Stimulated activated naive CD8-positive, alpha-beta T cell treated with anti-CD3 and anti-CD28 coated beads, Interleukin-15, Interleukin-2, amounts not matched to agents 100 ng/mL and 50 ng/mL, for 24 hours (primary cell): ENCODE measurements at regions not wholly inside any gene's neighbourhood (a gene's known extent, or its start where the extent isn't known, plus 50 kb on each side); places are given as distances from the start of the nearest gene placed in this dataset.

ENCODE experiments used
- H3K27ac Mint-ChIP-seq: one replicate; pipeline ENCODE4 v1.8.0; 2021; ENCODE audit warnings: mild to moderate bottlenecking, mixed read lengths
- H3K27me3 Mint-ChIP-seq: one replicate; pipeline ENCODE4 v1.8.0; 2021; ENCODE audit warnings: mixed read lengths
- H3K36me3 Mint-ChIP-seq: one replicate; pipeline ENCODE4 v1.8.0; 2021; ENCODE audit warnings: low read depth, mixed read lengths
- H3K4me1 Mint-ChIP-seq: one replicate; pipeline ENCODE4 v1.8.0; 2021; ENCODE audit warnings: low read depth, mixed read lengths
- H3K4me3 Mint-ChIP-seq: one replicate; pipeline ENCODE4 v1.8.0; 2021; ENCODE audit warnings: mild to moderate bottlenecking, mixed read lengths
- H3K9me3 Mint-ChIP-seq: one replicate; pipeline ENCODE4 v1.8.0; 2021; ENCODE audit warnings: mixed read lengths

- H3K4me1 Mint-ChIP-seq: peaks cover 18% of the 10 kb centered on the region
- no peaks in the 10 kb centered on the region for H3K9me3 Mint-ChIP-seq
- no peak overlapping the region for H3K4me3 Mint-ChIP-seq
- H3K36me3 Mint-ChIP-seq: no peaks in the 10 kb centered on the region
- H3K27ac Mint-ChIP-seq: no peak overlapping the region
- peaks cover 2% of the 10 kb centered on the region for H3K27me3 Mint-ChIP-seq
Observed at GRCh38 chr2:156189584-156189983, 142.9 kb downstream of the NR4A2 start.

DNA sequence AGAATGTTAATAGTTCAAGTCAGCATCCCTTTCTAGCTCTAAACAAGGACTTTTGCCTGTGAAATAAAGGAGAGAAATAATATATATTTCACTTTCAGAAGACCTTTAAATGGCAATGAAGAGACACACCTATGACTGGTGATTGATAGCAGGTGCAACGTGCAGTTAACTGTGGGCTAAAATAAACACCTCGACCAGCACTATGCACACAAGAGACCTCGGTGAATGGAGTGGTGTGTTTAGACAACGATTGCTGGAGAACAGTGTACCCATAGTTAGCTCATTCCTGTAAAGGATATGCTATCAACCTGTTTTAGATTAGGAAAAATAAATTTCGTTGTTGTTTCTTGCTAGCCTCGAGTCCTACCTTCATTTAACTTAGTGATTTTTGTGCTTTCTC is 143.4 kb downstream of the NR4A2 start:
- Mint-ChIP-seq H3K27ac (no peak overlapping the region), H3K9me3 (no peaks in the 10 kb centered on the region), H3K4me3 (no peak overlapping the region), H3K4me1 (peaks cover 18% of the 10 kb centered on the region), H3K36me3 (no peaks in the 10 kb centered on the region), H3K27me3 (peaks cover 2% of the 10 kb centered on the region)

- Mint-ChIP-seq H3K4me3 (no peak overlapping the region), H3K27me3 (peaks cover 5% of the 10 kb centered on the region), H3K36me3 (no peaks in the 10 kb centered on the region), H3K9me3 (no peaks in the 10 kb centered on the region), H3K4me1 (no peaks in the 10 kb centered on the region), H3K27ac (no peak overlapping the region)
Observed at GRCh38 chr2:156182132-156182531, 150.4 kb downstream of the NR4A2 start.

GRCh38 chr2:156181208-156181607 is 151.3 kb downstream of the NR4A2 start:
- Mint-ChIP-seq H3K4me1 (no peaks in the 10 kb centered on the region), H3K27me3 (peaks cover 5% of the 10 kb centered on the region), H3K9me3 (no peaks in the 10 kb centered on the region), H3K4me3 (no peak overlapping the region), H3K36me3 (no peaks in the 10 kb centered on the region), H3K27ac (no peak overlapping the region)

DNA sequence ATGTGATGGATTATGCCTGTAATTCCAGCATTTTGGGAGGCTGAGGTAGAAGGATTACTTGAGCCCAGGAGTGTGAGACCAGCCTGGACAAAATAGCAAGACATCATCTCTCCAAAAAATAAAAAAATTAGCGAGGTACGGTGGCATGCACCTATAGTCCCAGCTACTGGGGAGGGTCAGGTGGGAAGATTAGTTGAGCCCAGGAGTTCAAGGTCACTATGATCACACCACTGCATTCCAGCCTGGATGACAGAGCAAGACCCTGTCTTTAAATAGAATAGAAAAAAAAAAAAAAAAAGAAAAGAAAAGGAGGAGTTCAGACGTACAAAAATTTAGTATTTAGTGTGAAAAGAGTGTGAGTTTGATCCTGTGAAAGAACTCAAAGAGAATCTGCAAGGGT is 154.9 kb downstream of the NR4A2 start:
- Mint-ChIP-seq H3K27ac (no peak overlapping the region), H3K4me1 (no peaks in the 10 kb centered on the region), H3K9me3 (no peaks in the 10 kb centered on the region), H3K27me3 (peaks cover 7% of the 10 kb centered on the region), H3K36me3 (no peaks in the 10 kb centered on the region), H3K4me3 (no peak overlapping the region)

DNA sequence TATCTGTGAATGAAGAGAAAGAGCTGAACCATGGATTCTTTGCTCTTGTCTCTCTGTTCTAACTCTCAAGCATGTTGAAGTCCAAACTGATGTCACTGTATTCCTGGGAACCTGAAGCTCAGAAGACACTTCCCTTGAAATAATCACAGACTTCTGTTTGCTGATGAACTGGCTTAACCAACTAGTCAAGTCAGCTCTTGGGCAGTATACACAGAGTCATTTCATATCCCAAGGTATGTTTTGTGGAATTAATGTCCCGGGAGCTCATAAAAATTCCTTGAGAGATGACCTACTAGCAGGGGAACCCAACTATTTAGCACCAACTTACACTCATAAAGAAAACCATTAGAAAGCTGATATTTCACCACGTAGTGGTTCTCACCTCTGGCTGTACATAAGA is 156.6 kb downstream of the NR4A2 start:
- Mint-ChIP-seq H3K36me3 (no peaks in the 10 kb centered on the region), H3K4me3 (no peak overlapping the region), H3K9me3 (no peaks in the 10 kb centered on the region), H3K27me3 (peaks cover 8% of the 10 kb centered on the region), H3K4me1 (no peaks in the 10 kb centered on the region), H3K27ac (no peak overlapping the region)

DNA sequence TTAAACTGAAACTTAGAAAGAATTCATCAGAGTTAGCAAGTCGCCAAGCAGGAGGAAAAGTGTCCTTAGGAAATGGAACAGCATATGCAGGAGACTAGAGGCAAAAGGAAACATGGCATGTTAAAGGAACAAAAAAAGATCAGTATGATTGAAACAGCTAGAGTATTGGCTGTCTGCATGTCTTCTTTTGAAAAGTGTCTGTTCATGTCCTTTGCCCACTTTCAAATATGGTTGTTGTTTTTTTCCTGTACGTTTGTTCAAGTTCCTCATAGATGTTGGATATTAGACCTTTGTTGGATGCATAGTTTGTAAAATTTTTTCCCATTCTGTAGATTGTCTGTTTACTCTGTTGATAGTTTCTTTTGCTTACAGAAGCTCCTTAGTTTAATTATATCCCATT is 161.6 kb downstream of the NR4A2 start:
- no peaks in the 10 kb centered on the region for H3K36me3 Mint-ChIP-seq
- H3K4me1 Mint-ChIP-seq: no peaks in the 10 kb centered on the region
- H3K27me3 Mint-ChIP-seq: peaks cover 13% of the 10 kb centered on the region
- no peak overlapping the region for H3K27ac Mint-ChIP-seq
- no peaks in the 10 kb centered on the region for H3K9me3 Mint-ChIP-seq
- H3K4me3 Mint-ChIP-seq: no peak overlapping the region

GRCh38 chr2:156165742-156166141 is 166.8 kb downstream of the NR4A2 start:
- Mint-ChIP-seq H3K4me1 (no peaks in the 10 kb centered on the region), H3K27ac (no peak overlapping the region), H3K27me3 (peaks cover 8% of the 10 kb centered on the region), H3K36me3 (no peaks in the 10 kb centered on the region), H3K4me3 (no peak overlapping the region), H3K9me3 (no peaks in the 10 kb centered on the region)

- Mint-ChIP-seq H3K27me3 (peaks cover 6% of the 10 kb centered on the region), H3K4me1 (no peaks in the 10 kb centered on the region), H3K27ac (no peak overlapping the region), H3K9me3 (no peaks in the 10 kb centered on the region), H3K36me3 (no peaks in the 10 kb centered on the region), H3K4me3 (no peak overlapping the region)
Observed at GRCh38 chr2:156164091-156164720, 168.3 kb downstream of the NR4A2 start.

DNA sequence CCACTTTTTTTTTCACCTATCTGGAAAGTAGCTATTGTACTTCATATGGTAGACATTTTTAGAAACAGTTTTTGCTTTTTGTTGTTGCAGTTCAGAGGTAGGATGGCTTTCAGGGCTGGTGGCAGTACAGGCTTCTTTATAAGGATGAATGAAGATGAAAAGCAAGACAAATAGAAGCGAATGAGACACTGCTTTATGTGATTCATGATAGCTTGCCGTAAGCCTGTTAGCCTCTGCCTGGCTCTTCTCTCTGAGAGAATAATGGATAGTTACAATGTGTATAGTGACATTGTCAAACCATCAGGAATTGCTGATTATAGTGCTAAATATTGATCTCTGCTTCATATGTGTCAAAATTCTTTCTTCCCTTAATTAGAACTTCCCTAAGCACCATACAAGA is 173.7 kb downstream of the NR4A2 start:
- H3K4me1 Mint-ChIP-seq: no peaks in the 10 kb centered on the region
- H3K36me3 Mint-ChIP-seq: no peaks in the 10 kb centered on the region
- no peak overlapping the region for H3K4me3 Mint-ChIP-seq
- no peak overlapping the region for H3K27ac Mint-ChIP-seq
- peaks cover 8% of the 10 kb centered on the region for H3K27me3 Mint-ChIP-seq
- no peaks in the 10 kb centered on the region for H3K9me3 Mint-ChIP-seq

DNA sequence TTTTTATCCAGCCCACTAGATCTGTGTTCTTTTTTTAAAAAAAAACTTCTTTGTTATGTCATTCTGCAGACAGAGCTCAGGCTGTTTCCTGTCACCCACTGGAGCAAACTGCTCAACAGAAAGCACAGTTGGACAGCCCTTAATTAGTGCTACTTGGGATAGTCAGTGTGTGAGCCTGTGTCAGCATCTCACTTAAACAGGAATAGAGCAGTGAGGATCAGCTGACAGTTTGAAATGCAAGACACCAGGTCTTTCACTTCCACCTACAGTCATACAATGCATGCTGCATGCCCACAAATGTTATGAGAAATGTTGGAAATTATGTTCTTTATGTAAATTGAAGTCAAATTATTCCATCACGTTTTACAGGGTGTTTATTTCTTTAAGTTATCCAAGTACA is 174.9 kb downstream of the NR4A2 start:
- H3K36me3 Mint-ChIP-seq: no peaks in the 10 kb centered on the region
- H3K9me3 Mint-ChIP-seq: no peaks in the 10 kb centered on the region
- H3K27ac Mint-ChIP-seq: no peak overlapping the region
- H3K4me3 Mint-ChIP-seq: no peak overlapping the region
- H3K4me1 Mint-ChIP-seq: no peaks in the 10 kb centered on the region
- peaks cover 8% of the 10 kb centered on the region for H3K27me3 Mint-ChIP-seq

DNA sequence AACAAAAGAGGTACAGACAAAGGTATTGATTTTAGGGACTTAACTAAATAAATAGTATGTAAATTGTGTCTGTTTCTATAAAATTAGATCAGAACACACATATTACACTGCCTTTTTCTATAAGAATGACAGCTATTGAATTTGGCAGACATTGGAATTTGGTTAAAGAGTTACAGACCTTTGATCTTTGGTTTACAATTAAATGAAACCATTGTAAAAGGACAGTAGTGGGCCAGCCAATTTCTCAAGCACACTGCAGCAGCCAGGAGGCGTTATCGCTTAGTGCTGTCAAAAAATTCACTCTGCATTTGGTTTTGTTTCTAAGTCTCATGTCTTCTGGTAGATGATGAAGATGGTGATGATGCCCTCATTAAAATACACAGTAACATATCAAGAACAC is 175.9 kb downstream of the NR4A2 start:
- H3K36me3 Mint-ChIP-seq: no peaks in the 10 kb centered on the region
- no peaks in the 10 kb centered on the region for H3K9me3 Mint-ChIP-seq
- H3K4me1 Mint-ChIP-seq: no peaks in the 10 kb centered on the region
- H3K27ac Mint-ChIP-seq: no peak overlapping the region
- H3K4me3 Mint-ChIP-seq: no peak overlapping the region
- H3K27me3 Mint-ChIP-seq: peaks cover 8% of the 10 kb centered on the region

GRCh38 chr2:156155319-156155718 is 177.2 kb downstream of the NR4A2 start:
- no peaks in the 10 kb centered on the region for H3K36me3 Mint-ChIP-seq
- H3K27ac Mint-ChIP-seq: no peak overlapping the region
- H3K4me3 Mint-ChIP-seq: no peak overlapping the region
- H3K4me1 Mint-ChIP-seq: no peaks in the 10 kb centered on the region
- H3K9me3 Mint-ChIP-seq: no peaks in the 10 kb centered on the region
- H3K27me3 Mint-ChIP-seq: peaks cover 5% of the 10 kb centered on the region

DNA sequence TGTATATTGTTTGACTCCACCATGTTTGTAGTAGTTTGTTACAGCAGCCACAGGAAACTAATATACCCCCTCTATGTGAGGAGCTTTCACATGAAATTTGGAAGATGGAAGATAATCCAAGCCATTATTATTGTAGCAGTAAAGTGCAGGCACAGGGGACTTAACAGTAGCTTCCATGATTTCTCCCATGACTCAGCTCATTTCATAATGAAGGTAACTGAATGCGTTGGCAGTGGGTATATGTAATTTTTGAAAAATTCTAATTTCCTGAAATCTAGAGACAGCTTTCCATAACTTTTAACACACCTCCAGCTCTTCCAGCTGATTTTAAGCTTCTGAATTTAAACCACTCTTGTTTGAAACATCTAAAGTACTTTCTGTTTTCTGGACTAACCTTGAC is 181.2 kb downstream of the NR4A2 start:
- Mint-ChIP-seq H3K36me3 (no peaks in the 10 kb centered on the region), H3K27ac (no peak overlapping the region), H3K27me3 (no peaks in the 10 kb centered on the region), H3K9me3 (no peaks in the 10 kb centered on the region), H3K4me3 (no peak overlapping the region), H3K4me1 (no peaks in the 10 kb centered on the region)

- H3K4me1 Mint-ChIP-seq: no peaks in the 10 kb centered on the region
- H3K27ac Mint-ChIP-seq: no peak overlapping the region
- no peaks in the 10 kb centered on the region for H3K27me3 Mint-ChIP-seq
- no peaks in the 10 kb centered on the region for H3K36me3 Mint-ChIP-seq
- no peaks in the 10 kb centered on the region for H3K9me3 Mint-ChIP-seq
- no peak overlapping the region for H3K4me3 Mint-ChIP-seq
Observed at GRCh38 chr2:156147594-156148330, 184.8 kb downstream of the NR4A2 start.

DNA sequence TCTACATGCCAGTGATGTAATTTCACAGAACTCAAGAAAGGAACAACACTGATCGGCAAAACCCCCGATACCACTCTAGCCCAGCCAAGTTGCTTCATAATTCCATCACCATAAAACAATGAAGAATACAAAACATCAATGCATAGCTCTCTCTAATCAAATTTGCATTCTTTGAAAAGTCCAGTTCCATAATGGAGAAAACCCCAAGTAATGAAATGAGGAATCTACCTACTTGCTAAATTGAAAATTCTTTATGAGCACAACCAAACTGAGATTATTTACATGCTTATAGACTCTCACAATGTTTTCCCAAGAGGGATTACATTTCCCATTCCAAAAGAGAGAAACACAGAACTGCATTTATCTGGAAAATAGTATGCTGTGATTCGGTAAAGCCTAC is 186.5 kb downstream of the NR4A2 start:
- Mint-ChIP-seq H3K27me3 (no peaks in the 10 kb centered on the region), H3K9me3 (no peaks in the 10 kb centered on the region), H3K27ac (no peak overlapping the region), H3K36me3 (no peaks in the 10 kb centered on the region), H3K4me1 (no peaks in the 10 kb centered on the region), H3K4me3 (no peak overlapping the region)
